ACC112 (cell line): ENCODE measurements at regions not wholly inside any gene's neighbourhood (a gene's known extent, or its start where the extent isn't known, plus 50 kb on each side); places are given as distances from the start of the nearest gene placed in this dataset.

Experiments used
- H2AFZ ChIP-seq: fragments of 200-600 bp; sonication (generic); one replicate; pipeline ENCODE4 v1.6.0; 2017; ENCODE audit warnings: antibody characterized with exemption, low read length; ENCODE audit not compliant: unreplicated experiment
- H3K27ac ChIP-seq: fragments of 200-600 bp; sonication (generic); 2 replicates; pipeline ENCODE4 v1.5.1; 2014; ENCODE audit warnings: low read depth, mild to moderate bottlenecking, antibody characterized with exemption, low read length, moderate library complexity
- H3K27me3 ChIP-seq: fragments of 200-600 bp; sonication (generic); 2 replicates; pipeline ENCODE4 v1.6.1; 2014; ENCODE audit warnings: mild to moderate bottlenecking, antibody characterized with exemption, low read length, moderate library complexity, mixed read lengths; ENCODE audit not compliant: insufficient read depth
- H3K36me3 ChIP-seq: fragments of 200-600 bp; sonication (generic); 2 replicates; pipeline ENCODE4 v1.6.1; 2016; ENCODE audit warnings: mild to moderate bottlenecking, antibody characterized with exemption, low read length, moderate library complexity, mixed read lengths; ENCODE audit not compliant: insufficient read depth
- H3K4me1 ChIP-seq: fragments of 200-600 bp; sonication (generic); one replicate; pipeline ENCODE4 v1.6.1; 2016; ENCODE audit warnings: low read length, mixed read lengths; ENCODE audit not compliant: insufficient read depth, unreplicated experiment, control insufficient read depth
- H3K4me3 ChIP-seq: fragments of 200-600 bp; sonication (generic); 2 replicates; pipeline ENCODE4 v1.5.1; 2014; ENCODE audit warnings: mild to moderate bottlenecking, low read depth, low read length
- H3K79me2 ChIP-seq: fragments of 200-600 bp; sonication (generic); one replicate; pipeline ENCODE4 v1.6.0; 2016; ENCODE audit warnings: low read length; ENCODE audit not compliant: control insufficient read depth, unreplicated experiment, insufficient read depth

DNA sequence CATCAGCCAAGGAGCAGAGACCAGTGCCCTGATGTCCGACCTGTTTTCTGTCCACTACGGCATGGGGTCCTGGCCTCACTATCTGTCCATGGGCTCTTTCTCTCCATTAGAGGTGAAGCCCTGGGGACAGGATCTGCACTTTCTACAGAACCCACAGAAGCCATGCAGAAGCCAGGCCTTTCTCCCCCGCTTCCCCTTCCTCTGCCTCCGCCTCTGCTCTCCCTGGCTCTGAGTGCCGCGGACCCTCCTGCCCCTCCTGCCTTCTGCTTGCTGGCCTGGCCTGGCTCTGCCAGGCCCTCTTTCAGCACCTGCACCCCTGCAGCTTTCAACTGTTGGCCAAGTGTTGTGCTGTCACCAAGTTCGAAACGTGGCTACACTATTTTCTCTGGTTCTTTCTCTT lies 439.8 kb upstream of the ZMIZ1 start:
- H3K79me2 ChIP-seq: no peaks in the 10 kb centered on the region
- no peak overlapping the region for H3K27ac ChIP-seq
- no peak overlapping the region for H2AFZ ChIP-seq
- no peaks in the 10 kb centered on the region for H3K36me3 ChIP-seq
- H3K27me3 ChIP-seq: peaks cover 22% of the 10 kb centered on the region; the same call in 1 of the 2 replicates
- no peaks in the 10 kb centered on the region for H3K4me1 ChIP-seq
- no peak overlapping the region for H3K4me3 ChIP-seq

GRCh38 chr10:78629773-78630172 lies 439.0 kb upstream of the ZMIZ1 start:
- no peak overlapping the region for H2AFZ ChIP-seq
- no peaks in the 10 kb centered on the region for H3K36me3 ChIP-seq
- peaks cover 22% of the 10 kb centered on the region; the same call in 1 of the 2 replicates for H3K27me3 ChIP-seq
- H3K27ac ChIP-seq: no peak overlapping the region
- no peaks in the 10 kb centered on the region for H3K4me1 ChIP-seq
- H3K4me3 ChIP-seq: no peak overlapping the region
- no peaks in the 10 kb centered on the region for H3K79me2 ChIP-seq

- Histone ChIP-seq H3K27me3 (peaks cover 33% of the 10 kb centered on the region), H2AFZ (no peak overlapping the region), H3K36me3 (no peaks in the 10 kb centered on the region)
These were observed 437.6 kb upstream of the ZMIZ1 start for GRCh38 chr10:78630944-78631838.

GRCh38 chr10:78634389-78634815 lies 434.4 kb upstream of the ZMIZ1 start:
- Histone ChIP-seq H3K36me3 (no peaks in the 10 kb centered on the region), H3K79me2 (no peaks in the 10 kb centered on the region), H3K4me3 (no peak overlapping the region), H3K27me3 (peaks cover 54% of the 10 kb centered on the region), H3K27ac (no peak overlapping the region), H3K4me1 (no peaks in the 10 kb centered on the region), H2AFZ (no peak overlapping the region)

More at GRCh38 chr10:78630944-78631838, 437.6 kb upstream of the ZMIZ1 start:
- H3K27ac ChIP-seq: no peak overlapping the region
- no peaks in the 10 kb centered on the region for H3K4me1 ChIP-seq
- no peak overlapping the region for H3K4me3 ChIP-seq
- no peaks in the 10 kb centered on the region for H3K79me2 ChIP-seq

DNA sequence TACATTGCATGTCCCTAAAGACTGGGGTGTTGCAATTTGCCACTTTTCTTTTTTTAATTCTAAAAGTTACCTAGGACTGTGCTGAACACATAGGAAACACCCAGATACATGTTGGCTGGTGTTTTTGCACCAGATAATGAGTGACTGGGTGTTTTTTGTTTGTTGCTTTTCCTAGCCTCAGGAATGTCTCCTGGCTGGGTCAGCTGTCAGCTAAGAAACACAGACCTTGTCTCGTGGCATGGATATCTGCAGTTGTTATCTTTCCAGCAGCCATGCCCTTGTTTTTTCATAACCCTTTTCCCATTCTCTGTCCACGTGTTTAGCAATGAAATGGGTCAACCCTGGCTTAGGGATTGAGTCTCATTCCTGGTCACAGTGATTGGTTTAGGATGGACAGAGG lies 433.9 kb upstream of the ZMIZ1 start:
- Histone ChIP-seq H3K27me3 (peaks cover 53% of the 10 kb centered on the region), H3K79me2 (no peaks in the 10 kb centered on the region), H3K4me3 (no peak overlapping the region), H3K27ac (no peak overlapping the region), H3K4me1 (no peaks in the 10 kb centered on the region), H3K36me3 (no peaks in the 10 kb centered on the region), H2AFZ (no peak overlapping the region)

DNA sequence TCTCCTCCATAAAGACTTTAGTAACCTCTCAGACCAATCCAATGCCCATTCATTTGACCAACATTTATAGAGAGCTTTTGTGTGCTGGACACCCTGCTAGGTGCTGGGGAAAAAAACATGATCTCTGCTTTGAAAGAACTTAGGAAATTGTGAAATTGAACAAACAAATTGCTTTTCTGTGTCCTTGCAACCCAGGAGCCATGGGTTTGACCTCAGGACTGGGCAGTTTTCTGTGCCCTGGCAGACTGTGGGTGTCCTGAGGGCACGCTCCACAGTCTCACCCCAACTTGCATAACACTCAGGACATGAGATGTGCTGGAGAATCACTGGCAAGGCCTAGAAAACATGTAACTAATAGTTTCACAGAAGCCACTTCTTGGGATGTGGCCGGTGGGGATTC lies 429.1 kb upstream of the ZMIZ1 start:
- no peak overlapping the region for H2AFZ ChIP-seq
- no peaks in the 10 kb centered on the region for H3K79me2 ChIP-seq
- peaks cover 81% of the 10 kb centered on the region for H3K27me3 ChIP-seq
- no peak overlapping the region for H3K27ac ChIP-seq
- no peak overlapping the region for H3K4me3 ChIP-seq
- H3K36me3 ChIP-seq: no peaks in the 10 kb centered on the region
- no peaks in the 10 kb centered on the region for H3K4me1 ChIP-seq

DNA sequence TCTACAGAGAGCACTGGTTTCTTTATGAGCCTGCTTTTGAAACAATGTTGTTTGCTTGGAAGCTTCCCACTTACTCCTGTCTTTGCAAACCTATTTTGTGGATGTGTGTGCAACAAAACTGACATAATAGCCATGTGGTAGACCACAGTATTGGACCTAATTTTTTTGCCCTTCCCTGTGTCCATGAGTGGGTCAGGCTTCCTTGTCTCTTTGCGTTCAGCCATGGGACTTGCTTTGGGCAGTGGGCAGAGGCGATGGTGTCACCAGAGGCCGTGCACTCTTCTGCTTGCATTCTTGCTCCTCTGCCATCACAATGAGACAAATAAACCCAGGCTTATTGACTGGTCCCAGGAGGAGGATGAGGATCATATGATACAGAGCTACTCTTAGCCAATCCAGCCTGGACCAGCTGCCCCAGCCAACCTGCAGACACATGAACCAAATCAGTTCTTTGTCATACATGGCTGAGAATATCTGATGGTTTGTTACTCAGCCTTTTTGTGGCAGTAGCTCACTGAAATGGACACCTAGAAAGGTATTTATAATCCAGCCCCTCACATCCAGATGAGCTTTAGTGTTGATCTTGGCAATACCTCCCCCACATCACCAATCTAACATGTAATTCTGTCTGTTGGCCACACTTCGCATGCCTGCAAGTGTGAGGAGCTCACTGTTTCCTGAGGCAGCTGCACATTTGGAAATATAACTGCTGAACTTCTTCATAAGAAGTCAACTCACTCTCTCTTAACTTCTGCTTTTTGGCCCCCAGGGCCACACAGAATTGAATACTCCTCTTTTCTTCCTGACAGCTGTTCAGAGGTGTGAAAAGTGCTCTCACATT lies 427.8 kb upstream of the ZMIZ1 start:
- H3K4me3 ChIP-seq: no peak overlapping the region
- H3K36me3 ChIP-seq: no peaks in the 10 kb centered on the region
- no peak overlapping the region for H3K27ac ChIP-seq
- H3K4me1 ChIP-seq: no peaks in the 10 kb centered on the region
- H3K27me3 ChIP-seq: peaks cover 68% of the 10 kb centered on the region
- H3K79me2 ChIP-seq: no peaks in the 10 kb centered on the region
- H2AFZ ChIP-seq: no peak overlapping the region

- H3K4me3 ChIP-seq: no peak overlapping the region
- no peak overlapping the region for H2AFZ ChIP-seq
- H3K4me1 ChIP-seq: no peaks in the 10 kb centered on the region
- H3K79me2 ChIP-seq: no peaks in the 10 kb centered on the region
- H3K27me3 ChIP-seq: peaks cover 61% of the 10 kb centered on the region
- no peak overlapping the region for H3K27ac ChIP-seq
- H3K36me3 ChIP-seq: no peaks in the 10 kb centered on the region
These were observed 427.1 kb upstream of the ZMIZ1 start for GRCh38 chr10:78641693-78642092.

- Histone ChIP-seq H3K36me3 (no peaks in the 10 kb centered on the region), H3K4me1 (no peaks in the 10 kb centered on the region), H3K4me3 (no peak overlapping the region), H3K27me3 (peaks cover 61% of the 10 kb centered on the region), H3K27ac (no peak overlapping the region), H3K79me2 (no peaks in the 10 kb centered on the region), H2AFZ (no peak overlapping the region)
These were observed 426.4 kb upstream of the ZMIZ1 start for GRCh38 chr10:78642269-78642816.

- no peaks in the 10 kb centered on the region for H3K4me1 ChIP-seq
- H3K27me3 ChIP-seq: peaks cover 58% of the 10 kb centered on the region
- H3K79me2 ChIP-seq: no peaks in the 10 kb centered on the region
- H3K4me3 ChIP-seq: no peak overlapping the region
- no peaks in the 10 kb centered on the region for H3K36me3 ChIP-seq
- H2AFZ ChIP-seq: no peak overlapping the region
- H3K27ac ChIP-seq: no peak overlapping the region
These were observed 425.3 kb upstream of the ZMIZ1 start for GRCh38 chr10:78643513-78643912.
